HG03196 (cell line): ENCODE measurements at regions not wholly inside any gene's neighbourhood (a gene's known extent, or its start where the extent isn't known, plus 50 kb on each side); places are given as distances from the start of the nearest gene placed in this dataset.
"Not testable (repeated sequence)": the region's sequence is repeated elsewhere in the genome, so short reads cannot be mapped to it uniquely, and the experiment has no call there.

Source experiments
- ATAC-seq: cut with Tn5 transposase; IDR thresholded peaks from one replicate; pipeline ENCODE4 v1.9.1; 2021; ENCODE audit not compliant: unreplicated experiment

DNA sequence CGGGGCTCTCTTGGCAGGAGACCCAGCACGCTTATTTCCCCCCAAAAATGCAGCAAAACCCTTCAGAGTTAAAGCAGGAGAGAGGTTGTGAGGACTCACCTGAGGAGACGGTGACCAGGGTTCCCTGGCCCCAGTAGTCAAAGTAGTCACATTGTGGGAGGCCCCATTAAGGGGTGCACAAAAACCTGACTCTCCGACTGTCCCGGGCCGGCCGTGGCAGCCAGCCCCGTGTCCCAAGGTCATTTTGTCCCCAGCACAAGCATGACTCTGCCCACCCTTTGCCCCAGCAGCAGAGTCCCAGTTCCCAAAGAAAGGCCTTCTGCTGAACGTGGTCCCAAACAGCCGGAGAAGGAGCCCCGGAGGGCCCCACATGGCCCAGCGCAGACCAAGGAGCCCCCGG lies 337.7 kb downstream of the TMEM121 start:
- no peak for ATAC-seq

DNA sequence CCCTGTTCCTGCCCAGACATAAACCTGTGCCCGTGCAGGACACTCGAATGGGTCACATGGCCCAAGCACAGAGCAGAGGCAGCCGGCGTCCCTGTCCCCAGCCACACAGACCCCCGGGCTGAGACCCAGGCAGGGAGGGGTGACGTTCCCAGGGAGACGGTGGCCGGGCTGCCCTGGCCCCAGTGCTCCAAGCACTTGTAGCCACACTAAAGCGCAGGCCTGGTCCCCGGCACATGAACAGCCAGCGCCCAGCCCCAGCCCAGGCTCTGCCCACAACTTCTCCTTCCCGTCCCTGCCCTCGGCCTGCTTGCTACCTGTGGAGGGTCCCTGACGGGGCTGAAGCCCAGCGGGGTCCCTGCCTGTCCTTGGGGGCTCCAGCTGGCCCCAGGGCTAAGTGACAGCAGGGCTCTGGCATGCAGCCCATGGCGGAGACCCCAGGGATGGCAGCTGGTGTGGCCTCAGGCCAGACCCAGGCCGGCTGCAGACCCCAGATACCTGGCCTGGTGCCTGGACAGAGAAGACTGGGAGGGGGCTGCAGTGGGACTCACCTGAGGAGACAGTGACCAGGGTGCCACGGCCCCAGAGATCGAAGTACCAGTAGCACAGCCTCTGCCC lies 338.4 kb downstream of the TMEM121 start:
- ATAC-seq = no peak

DNA sequence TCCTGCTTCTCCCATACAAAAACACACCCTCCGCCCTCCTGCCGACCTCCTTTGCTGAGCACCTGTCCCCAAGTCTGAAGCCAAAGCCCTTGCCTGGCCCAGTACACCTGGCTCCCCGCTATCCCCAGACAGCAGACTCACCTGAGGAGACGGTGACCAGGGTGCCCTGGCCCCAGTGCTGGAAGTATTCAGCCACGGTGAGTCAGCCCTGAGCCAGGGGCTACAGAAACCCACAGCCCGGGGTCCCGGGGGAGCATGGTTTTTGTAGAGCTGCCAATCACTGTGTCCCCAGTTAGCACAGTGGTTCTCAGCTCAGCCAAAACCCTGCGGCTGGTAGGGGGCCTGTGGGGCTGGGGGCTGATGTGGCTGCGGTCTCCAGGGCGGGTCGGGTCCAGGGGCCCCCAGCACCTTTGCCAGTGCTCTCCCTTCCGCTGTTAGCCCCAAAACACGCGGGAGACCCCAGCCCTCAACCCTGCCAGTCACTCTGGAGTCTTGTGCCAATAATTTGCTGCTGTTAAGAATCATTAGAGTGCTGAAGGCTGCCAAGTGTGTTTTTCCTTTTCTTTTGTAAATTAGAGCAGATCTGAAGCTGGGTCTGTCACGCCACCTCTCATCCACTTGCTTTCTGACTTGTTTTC lies 339.0 kb downstream of the TMEM121 start:
- no peak for ATAC-seq

- ATAC-seq = no peak
These were observed 339.8 kb downstream of the TMEM121 start for GRCh38 chr14:105865904-105866840.

DNA sequence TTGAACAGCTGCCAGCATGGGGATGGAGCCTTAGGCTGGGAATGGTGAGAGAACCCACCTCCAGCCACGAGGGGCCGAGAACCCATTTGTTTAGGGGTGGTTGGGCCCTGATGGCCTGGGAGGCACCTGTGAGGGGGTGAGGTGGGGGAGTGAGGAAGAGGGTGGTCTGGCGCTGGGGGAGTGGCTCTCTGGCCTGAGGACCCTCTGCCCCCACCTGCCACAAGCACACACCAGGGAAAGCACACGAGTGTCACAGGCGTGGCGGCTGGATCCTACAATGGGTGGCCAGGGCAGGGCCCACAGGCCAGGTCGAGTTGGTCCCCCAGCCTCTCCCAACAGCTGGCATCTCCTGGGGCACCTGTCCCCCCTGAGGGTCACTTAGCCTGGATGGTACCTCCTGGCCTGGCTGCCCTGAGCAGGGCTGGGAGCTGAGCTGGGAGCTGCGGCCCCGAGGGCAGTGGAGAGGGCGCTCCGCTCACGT lies 340.5 kb downstream of the TMEM121 start:
- no peak for ATAC-seq

DNA sequence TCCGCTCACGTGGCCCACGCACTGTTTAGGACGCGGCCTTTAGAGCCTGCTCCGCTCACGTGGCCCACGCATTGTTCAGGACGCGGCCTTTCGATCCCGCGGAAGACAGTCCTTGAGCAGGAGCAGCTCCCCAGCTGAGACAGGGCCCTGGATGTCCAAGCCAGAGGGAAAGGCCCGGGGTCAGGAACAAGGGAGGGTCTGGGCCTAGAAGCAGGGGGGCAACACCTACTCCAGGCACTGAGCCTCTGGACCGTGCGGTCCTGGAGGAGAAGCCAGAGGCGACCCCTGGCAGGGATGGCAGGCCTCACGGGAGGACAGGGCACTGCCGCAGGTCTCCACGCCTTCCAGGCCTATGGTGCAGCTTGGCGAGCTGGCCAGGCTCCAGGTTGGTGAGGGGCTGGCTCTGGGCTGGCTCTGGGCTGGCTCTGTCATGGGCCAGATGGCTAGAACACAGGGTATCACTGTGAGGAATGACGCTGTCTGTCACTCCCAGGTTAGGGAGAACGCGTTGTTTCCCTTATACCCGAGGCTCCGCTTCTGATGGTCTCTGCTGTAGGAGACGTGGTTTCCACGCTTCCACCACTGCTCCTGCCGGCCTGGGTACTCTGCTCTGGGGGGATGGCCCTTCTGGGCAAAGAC lies 341.7 kb downstream of the TMEM121 start:
- ATAC-seq = no peak

GRCh38 chr14:105871590-105871989 lies 345.2 kb downstream of the TMEM121 start:
- no peak for ATAC-seq

- no peak for ATAC-seq
These were observed 347.6 kb downstream of the TMEM121 start for GRCh38 chr14:105873870-105874512.

DNA sequence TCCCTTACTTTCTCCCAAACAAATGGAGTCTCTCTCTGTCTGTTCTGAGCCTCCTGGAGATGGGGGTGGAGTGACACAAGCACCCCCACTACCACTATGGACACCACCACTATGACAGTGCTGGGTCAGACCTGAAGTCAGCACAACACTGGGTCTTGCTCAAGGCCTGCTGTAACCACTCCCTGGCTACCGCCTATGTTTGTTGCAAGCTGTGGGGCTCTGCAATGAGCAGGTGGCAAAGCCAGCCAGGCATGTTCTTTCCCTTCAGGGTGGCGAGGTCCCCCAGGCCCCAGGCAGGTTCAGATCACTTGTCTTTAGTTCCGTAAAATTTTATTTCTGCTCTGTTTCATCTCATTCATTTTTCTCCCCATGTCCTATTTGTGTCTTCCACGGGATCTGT lies 349.8 kb downstream of the TMEM121 start:
- ATAC-seq = no peak

- ATAC-seq = no peak
These were observed 350.4 kb downstream of the TMEM121 start for GRCh38 chr14:105876829-105877228.

GRCh38 chr14:105877645-105878044 lies 351.3 kb downstream of the TMEM121 start:
- ATAC-seq = no peak

GRCh38 chr14:105878125-105878524 lies 351.7 kb downstream of the TMEM121 start:
- no peak for ATAC-seq

- ATAC-seq = no peak
These were observed 352.2 kb downstream of the TMEM121 start for GRCh38 chr14:105878554-105878953.

DNA sequence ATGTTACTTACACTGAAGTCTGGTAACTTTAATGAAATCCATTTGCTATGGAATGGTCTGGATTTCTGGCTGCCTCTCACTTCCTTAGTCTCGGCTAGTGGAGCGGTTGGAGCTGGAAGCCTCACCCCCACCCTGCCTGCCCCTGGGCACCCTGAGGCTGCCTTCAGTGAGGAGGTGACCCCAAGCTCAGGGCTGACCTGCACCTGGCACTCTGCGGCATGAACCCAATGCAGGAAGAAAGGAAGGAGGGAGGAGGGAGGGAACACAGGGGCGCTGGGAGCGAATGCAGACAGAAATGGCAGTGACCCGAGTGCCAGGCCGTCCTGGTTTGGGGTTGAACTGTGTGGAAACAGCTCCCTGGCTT lies 353.1 kb downstream of the TMEM121 start:
- no peak for ATAC-seq

- no peak for ATAC-seq
These were observed 353.6 kb downstream of the TMEM121 start for GRCh38 chr14:105879867-105880561.

DNA sequence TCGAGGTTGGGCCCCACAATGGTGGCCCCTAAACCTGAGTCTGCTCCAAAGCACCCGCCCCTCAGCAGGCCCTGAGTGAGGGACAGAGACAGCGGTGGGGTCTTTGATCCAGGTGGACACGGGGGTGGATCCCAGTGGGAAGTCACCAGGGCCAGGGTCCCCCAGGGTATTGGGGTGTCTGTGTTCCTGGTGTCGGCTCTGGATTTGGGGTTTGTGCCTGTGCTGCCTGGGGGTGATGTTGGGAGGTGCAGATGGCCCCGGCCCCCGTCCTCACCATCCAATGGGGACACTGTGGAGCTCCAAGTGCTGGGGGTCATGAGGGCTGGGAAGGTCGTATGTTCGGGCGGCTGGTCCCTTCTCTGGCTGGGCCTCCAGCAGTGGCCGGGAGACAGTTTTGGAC lies 354.2 kb downstream of the TMEM121 start:
- no peak for ATAC-seq

GRCh38 chr14:105881021-105881930 lies 354.9 kb downstream of the TMEM121 start:
- no peak for ATAC-seq

DNA sequence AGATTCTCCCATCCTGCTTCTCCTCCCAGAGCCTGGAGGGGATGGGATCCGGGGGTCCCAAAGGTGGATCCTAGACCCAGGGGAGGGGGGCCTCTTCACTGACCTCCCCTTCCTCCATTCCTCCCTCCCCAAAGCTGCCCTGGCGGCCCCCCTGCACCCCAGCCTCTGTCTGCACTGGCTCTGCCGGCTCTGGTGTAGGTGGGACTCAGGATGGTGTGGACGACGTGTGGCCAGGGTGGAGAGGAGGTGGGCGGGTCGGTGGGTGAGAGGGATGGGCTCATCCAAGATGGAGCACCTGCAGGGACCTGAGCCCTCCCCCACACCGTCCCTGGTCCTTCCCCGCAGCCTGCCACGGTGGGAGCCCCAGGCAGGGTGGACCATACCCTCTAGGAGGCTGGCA lies 355.6 kb downstream of the TMEM121 start:
- ATAC-seq = not testable (repeated sequence)

- no peak for ATAC-seq
These were observed 356.2 kb downstream of the TMEM121 start for GRCh38 chr14:105882626-105883025.
